G401 (cell line): ENCODE measurements at regions not wholly inside any gene's neighbourhood (a gene's known extent, or its start where the extent isn't known, plus 50 kb on each side); places are given as distances from the start of the nearest gene placed in this dataset.
"Not testable (repeated sequence)": the region's sequence is repeated elsewhere in the genome, so short reads cannot be mapped to it uniquely, and the experiment has no call there.

Experiments
- DNase-seq: peaks from one replicate; pipeline ENCODE4 v3.0.0-alpha.2; 2015; ENCODE audit warnings: low spot score
- in situ Hi-C: cut with HindIII; loops from 2 replicates; pipeline ENCODE4 v1.10.0; 2016; ENCODE audit warnings: low sequenced_read_pairs, mixed read lengths

DNA sequence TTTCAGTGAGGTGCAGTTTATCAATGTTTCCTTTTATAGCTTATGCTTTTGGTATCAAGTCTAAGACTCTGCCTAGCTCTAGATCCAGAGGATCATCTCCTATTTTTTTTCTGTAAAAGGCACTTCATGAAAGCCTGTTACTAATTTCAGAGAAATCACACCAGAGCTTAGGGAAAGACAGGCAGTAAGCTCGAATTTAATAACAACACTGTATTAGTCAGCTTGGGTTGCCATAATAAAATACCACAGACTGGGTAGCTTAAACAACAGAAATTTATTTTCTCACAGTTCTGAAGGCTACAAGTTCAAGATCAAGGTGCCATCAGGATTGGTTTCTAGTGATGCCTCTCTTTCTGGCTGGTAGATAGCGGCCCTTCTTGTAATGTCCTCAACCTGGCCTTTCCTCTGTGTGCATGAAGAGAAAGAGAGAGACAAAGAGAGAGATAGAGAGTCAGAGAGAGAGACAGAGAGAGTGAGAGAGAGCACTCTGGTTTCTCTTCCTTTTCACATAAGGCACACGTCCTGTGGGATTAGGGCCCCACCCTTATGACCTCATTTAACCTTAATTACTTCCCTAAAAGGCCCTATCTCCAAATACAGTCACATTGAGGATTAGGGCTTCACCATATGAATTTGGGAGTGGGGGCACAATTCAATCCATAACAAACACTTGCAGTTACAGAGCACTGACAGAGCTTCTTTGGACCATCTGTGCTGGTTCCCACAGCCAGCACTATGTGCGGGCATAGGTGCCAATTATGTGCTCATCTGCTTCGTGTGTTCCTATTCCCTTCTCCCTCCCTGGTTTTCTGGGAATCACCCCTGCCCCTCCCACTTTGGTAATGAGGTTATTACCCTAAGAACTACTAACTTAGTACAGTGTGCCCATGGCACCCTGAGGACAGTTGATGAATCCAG lies 114.8 kb upstream of the MED14 start:
- in situ Hi-C loops = no loop called here
- no peak for DNase-seq

DNA sequence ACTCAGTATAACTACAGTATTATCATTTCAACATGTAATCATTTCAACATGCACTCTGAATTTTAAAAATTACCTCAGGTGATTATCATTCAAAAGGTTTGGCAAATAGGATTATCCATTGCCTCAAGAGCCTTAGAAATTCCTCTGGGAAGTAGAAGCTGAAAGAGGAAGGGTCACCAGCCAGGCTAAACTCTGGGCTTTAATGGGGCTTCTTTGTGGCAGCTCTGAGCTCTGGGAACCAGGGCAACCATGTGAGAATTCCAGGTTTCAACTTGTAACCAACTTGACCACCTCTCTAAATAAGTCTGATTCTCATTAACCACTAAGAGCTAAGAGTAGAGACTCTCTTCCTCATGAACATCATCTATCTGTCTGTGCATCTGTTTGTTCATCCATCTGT lies 117.2 kb upstream of the MED14 start:
- DNase-seq = no peak
- in situ Hi-C loops = no loop called here

DNA sequence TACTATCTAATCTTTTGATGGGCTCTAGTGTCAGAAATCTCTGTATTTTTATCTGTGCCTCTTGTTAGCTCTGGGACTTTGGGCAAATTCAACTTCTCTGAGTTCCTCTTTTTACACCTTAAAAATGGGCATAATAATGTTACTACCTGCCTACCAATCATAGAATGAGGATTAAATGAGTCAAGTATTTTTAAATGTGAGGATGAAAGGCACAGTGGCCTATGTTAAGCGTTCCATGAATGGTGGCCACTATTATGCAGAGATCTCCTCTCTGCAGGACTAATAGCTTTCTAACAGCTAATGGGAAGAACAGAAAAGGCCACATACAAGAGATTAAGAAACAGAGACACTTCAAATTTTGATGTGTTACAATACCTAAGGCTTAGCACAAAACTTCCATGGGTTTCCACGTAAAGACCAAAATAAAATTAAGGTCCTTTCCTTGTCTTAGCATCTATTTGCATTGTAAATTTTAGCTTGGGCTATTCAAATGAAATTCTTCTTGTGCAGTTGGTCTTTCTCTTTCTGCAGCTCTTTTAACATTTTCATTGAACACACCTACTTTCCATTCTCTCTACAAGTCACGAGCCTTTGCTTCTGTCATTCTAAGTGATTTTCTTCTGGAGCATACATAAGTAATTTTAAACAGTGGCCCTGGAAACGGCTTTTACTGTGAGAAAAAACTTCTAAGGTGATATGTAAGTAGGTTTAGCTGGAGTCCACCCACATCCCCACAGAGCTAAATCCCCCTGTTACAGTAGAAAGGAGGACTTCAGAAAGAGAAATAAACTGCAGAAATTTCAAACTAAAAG lies 117.9 kb upstream of the MED14 start:
- in situ Hi-C loops = no loop called here
- no peak for DNase-seq

DNA sequence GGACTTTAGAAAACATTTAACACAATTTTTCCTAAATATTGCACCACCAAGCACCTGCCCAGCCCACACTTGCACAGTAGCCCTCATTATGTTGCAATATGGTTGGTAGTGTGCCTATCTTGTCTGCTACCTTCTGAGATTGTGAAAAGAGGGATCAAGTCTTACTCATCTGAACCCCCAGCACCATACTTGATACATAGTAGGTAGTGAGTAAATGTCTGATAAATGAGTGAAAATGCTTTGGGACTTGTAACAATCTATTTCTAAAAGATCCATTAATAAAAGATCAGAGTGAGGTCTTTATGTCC lies 118.4 kb upstream of the MED14 start:
- in situ Hi-C loops = no loop called here
- DNase-seq = no peak

- DNase-seq = no peak
- in situ Hi-C loops = no loop called here
Measured at GRCh38 chrX:40854242-40854641, 118.9 kb upstream of the MED14 start.

- DNase-seq = no peak
- in situ Hi-C loops = no loop called here
Measured at GRCh38 chrX:40855411-40855810, 120.1 kb upstream of the MED14 start.

DNA sequence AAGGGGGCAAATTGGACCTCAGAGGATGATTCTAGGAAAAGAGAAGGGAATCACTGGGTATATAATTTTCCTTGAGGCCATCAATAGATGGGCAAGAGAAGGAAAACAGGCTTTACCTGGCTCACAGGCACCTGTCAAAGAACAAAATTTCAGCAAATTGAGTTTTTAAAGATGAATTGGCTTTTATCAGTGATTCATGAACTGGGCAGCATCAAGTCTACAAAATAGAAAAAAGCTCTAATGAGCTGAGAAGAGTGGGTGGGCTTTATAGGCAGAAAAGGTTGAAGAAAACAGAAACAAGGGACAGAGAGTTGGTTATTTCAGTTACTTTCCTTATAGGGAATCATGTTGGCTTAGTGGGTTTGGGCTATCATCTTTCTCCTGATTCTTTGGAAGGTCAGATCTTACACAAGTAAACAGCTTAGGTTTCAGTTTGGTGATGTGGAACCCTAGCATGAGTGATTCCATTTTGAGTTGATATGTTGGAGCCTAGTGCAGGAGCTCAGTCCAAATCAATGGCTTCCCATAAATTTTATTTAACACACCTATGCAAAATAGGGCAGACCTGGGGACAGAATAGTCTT lies 120.7 kb upstream of the MED14 start:
- in situ Hi-C loops = no loop called here
- no peak for DNase-seq

GRCh38 chrX:40861952-40862554 lies 126.7 kb upstream of the MED14 start:
- in situ Hi-C loops, DNase-seq: not testable (repeated sequence)

DNA sequence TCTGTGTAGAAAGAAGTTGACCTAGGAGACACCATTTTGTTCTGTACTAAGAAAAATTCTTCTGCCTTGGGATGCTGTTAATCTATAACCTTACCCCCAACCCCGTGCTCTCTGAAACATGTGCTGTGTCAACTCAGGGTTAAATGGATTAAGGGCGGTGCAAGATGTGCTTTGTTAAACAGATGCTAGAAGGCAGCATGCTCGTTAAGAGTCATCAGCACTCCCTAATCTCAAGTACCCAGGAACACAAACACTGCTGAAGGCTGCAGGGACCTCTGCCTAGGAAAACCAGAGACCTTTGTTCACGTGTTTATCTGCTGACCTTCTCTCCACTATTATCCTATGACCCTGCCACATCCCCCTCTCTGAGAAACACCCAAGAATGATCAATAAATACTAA lies 127.9 kb upstream of the MED14 start:
- DNase-seq, in situ Hi-C loops: not testable (repeated sequence)

- in situ Hi-C loops = no loop called here
- no peak for DNase-seq
Measured at GRCh38 chrX:40863671-40864070, 128.3 kb upstream of the MED14 start.

GRCh38 chrX:40864972-40865371 lies 129.6 kb upstream of the MED14 start:
- DNase-seq = no peak
- in situ Hi-C loops = no loop called here

DNA sequence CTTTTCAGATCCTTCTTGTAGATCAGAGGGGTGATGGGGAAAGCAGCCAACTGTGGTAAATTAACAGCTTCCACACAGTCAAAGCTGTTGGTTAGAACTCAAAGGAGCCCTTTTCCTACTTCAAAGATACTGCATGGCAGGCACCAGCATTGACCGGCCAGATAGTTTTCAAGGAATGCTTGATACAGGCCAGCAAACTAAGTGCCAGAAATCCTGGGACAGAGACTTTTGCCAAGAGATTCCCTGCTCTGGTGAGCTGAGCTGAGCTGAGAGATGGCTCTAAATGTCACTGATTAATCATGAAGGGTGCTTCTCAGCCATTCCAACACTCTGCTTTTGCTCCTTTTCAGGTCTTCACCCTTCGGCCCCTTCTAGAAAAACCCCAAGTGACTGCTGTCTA lies 131.6 kb upstream of the MED14 start:
- in situ Hi-C loops = no loop called here
- no peak for DNase-seq

GRCh38 chrX:40867352-40867751 lies 132.0 kb upstream of the MED14 start:
- in situ Hi-C loops = no loop called here
- no peak for DNase-seq

DNA sequence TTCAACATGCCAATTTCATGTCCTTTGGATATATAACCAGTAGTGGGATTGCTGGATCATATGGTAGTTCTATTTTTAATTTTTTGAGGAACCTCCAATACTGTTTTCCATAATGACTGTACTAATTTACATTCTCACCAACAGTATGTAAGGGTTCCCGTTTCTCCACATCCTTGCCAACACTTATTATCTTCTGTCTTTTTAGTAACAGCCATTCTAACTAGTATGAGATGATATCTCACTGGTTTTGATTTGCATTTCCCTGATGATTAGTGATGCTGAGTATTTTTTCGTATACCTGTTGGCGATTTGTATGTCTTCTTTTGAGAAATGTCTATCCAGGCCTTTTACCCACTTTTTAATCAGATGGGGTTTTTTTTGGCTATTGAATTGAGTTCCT lies 133.5 kb upstream of the MED14 start:
- in situ Hi-C loops = no loop called here
- DNase-seq = no peak

- in situ Hi-C loops, DNase-seq: not testable (repeated sequence)
Measured at GRCh38 chrX:40870982-40871381, 135.6 kb upstream of the MED14 start.

GRCh38 chrX:40871385-40872082 lies 136.2 kb upstream of the MED14 start:
- in situ Hi-C loops = no loop called here
- DNase-seq = no peak

GRCh38 chrX:40872351-40872750 lies 137.0 kb upstream of the MED14 start:
- in situ Hi-C loops = no loop called here
- DNase-seq = no peak

DNA sequence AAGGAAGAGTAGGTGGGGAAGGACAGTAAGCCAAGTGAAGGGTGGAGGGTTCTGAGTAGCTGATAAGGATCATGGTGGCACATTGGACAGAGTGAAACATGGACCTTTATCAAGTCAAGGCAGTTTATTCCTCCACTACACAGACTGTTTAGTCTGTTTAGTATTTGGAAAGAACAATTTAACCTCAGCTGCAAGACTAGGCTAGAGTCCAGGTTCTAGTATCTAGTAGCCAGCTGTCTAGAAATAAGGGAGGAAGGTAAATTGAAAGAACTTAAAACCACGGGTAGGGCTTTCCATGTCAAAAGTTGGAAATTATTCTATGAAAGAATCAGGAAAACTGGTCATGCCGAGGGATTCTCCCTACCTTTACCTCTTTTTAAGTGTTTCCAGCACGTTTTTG lies 140.1 kb upstream of the MED14 start:
- no peak for DNase-seq
- in situ Hi-C loops = no loop called here

DNA sequence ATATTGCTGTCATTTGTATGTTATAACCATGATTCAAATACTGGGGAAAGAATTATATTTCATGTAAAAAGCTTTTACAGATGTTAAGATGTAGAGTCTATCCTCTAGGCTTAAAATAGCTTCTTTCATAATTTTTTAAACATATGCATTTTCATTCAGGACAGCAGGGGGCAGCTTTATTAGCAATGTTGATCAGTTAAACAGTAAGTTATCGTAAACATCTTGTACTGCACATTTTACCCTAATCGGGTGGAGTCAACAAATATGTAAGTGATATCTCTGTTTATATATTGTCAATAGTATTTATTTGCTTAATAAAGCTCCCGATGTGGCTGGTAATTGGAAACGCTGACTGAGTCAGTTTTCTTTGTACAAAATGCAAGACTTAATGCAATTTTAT lies 142.5 kb upstream of the MED14 start:
- no peak for DNase-seq
- in situ Hi-C loops = no loop called here
